BE2C (cell line): ENCODE measurements at regions not wholly inside any gene's neighbourhood (a gene's known extent, or its start where the extent isn't known, plus 50 kb on each side); places are given as distances from the start of the nearest gene placed in this dataset.

Experiments used
- DNase-seq: peaks from one replicate; pipeline ENCODE4 v3.0.0-alpha.2; 2020
- H3K27me3 ChIP-seq: fragments of 250-450 bp; sonication (Bioruptor Pico); 2 replicates; pipeline ENCODE4 v1.5.1; 2020; ENCODE audit warnings: mild to moderate bottlenecking
- H3K36me3 ChIP-seq: fragments of 250-450 bp; sonication (Bioruptor Pico); 2 replicates; pipeline ENCODE4 v1.5.1; 2020; ENCODE audit warnings: mild to moderate bottlenecking
- H3K4me1 ChIP-seq: fragments of 250-450 bp; sonication (Bioruptor Pico); 2 replicates; pipeline ENCODE4 v1.5.1; 2020
- H3K4me3 ChIP-seq: 2 replicates; pipeline ENCODE4 v1.5.1; 2011; ENCODE audit warnings: low read depth, low read length
- H3K9me3 ChIP-seq: fragments of 250-450 bp; sonication (Bioruptor Pico); 2 replicates; pipeline ENCODE4 v1.5.1; 2020
- CTCF ChIP-seq: IDR thresholded peaks from 2 replicates; pipeline ENCODE4 v1.5.1; 2012; ENCODE audit warnings: mild to moderate bottlenecking, low read depth, low read length

- H3K4me1 ChIP-seq: no peaks in the 10 kb centered on the region
- TF ChIP-seq CTCF: no peak
- no peaks in the 10 kb centered on the region for H3K36me3 ChIP-seq
- H3K9me3 ChIP-seq: no peaks in the 10 kb centered on the region
- no peak for DNase-seq
- H3K4me3 ChIP-seq: no peak overlapping the region
- no peaks in the 10 kb centered on the region for H3K27me3 ChIP-seq
Observed at GRCh38 chr18:10038268-10038667, 124.5 kb downstream of the VAPA start.

- DNase-seq: no peak
- Histone ChIP-seq H3K27me3 (no peaks in the 10 kb centered on the region), H3K36me3 (no peaks in the 10 kb centered on the region), H3K4me1 (no peaks in the 10 kb centered on the region), H3K9me3 (no peaks in the 10 kb centered on the region), H3K4me3 (no peak overlapping the region)
- no peak for TF ChIP-seq CTCF
Observed at GRCh38 chr18:10040287-10041011, 126.6 kb downstream of the VAPA start.

GRCh38 chr18:10041180-10041579 lies 127.4 kb downstream of the VAPA start:
- Histone ChIP-seq H3K36me3 (no peaks in the 10 kb centered on the region), H3K4me3 (no peak overlapping the region), H3K27me3 (no peaks in the 10 kb centered on the region), H3K9me3 (no peaks in the 10 kb centered on the region), H3K4me1 (no peaks in the 10 kb centered on the region)
- no peak for DNase-seq
- TF ChIP-seq CTCF: no peak

- Histone ChIP-seq H3K9me3 (no peaks in the 10 kb centered on the region), H3K4me1 (no peaks in the 10 kb centered on the region), H3K27me3 (no peaks in the 10 kb centered on the region), H3K4me3 (no peak overlapping the region), H3K36me3 (no peaks in the 10 kb centered on the region)
- no peak for TF ChIP-seq CTCF
- no peak for DNase-seq
Observed at GRCh38 chr18:10042492-10042891, 128.7 kb downstream of the VAPA start.

GRCh38 chr18:10044054-10044453 lies 130.2 kb downstream of the VAPA start:
- H3K4me3 ChIP-seq: no peak overlapping the region
- no peaks in the 10 kb centered on the region for H3K9me3 ChIP-seq
- no peak for TF ChIP-seq CTCF
- no peak for DNase-seq
- no peaks in the 10 kb centered on the region for H3K4me1 ChIP-seq
- H3K27me3 ChIP-seq: no peaks in the 10 kb centered on the region
- no peaks in the 10 kb centered on the region for H3K36me3 ChIP-seq

- DNase-seq: no peak
- H3K4me3 ChIP-seq: no peak overlapping the region
- no peaks in the 10 kb centered on the region for H3K9me3 ChIP-seq
- no peaks in the 10 kb centered on the region for H3K36me3 ChIP-seq
- no peaks in the 10 kb centered on the region for H3K4me1 ChIP-seq
- no peaks in the 10 kb centered on the region for H3K27me3 ChIP-seq
- no peak for TF ChIP-seq CTCF
Observed at GRCh38 chr18:10045296-10045891, 131.6 kb downstream of the VAPA start.
